Breast epithelium (tissue), 3 donors: ENCODE measurements at regions not wholly inside any gene's neighbourhood (a gene's known extent, or its start where the extent isn't known, plus 50 kb on each side); places are given as distances from the start of the nearest gene placed in this dataset.

Experiments
- POLR2A ChIP-seq: fragments of 450-650 bp; IDR thresholded peaks from one replicate; pipeline ENCODE4 v1.6.1; 2016; ENCODE audit warnings: antibody characterized with exemption, mild to moderate bottlenecking, moderate library complexity
- POLR2AphosphoS5 ChIP-seq, 3 donors: sonication (generic); formaldehyde crosslinking; IDR thresholded peaks; one replicate each; pipeline ENCODE4 v1.6.1; 2017; ENCODE audit warnings: antibody characterized with exemption in 3 of 3
- TF ChIP-seq, protein P1 (sequence below), 3 donors: fragments of 450-650 bp; IDR thresholded peaks; one replicate each; pipeline ENCODE4 v1.5.1; 2016 to 2017; ENCODE audit warnings: antibody characterized with exemption in 3 of 3, mild to moderate bottlenecking in 3 of 3, moderate library complexity in 3 of 3

GRCh38 chr18:29982218-29982617, 1060.3 kb downstream of the DSC3 start:
- TF ChIP-seq POLR2A (no peak), POLR2AphosphoS5 (IDR thresholded peaks at IDR 0.05) (no peak)
- TF ChIP-seq, protein P1, sequence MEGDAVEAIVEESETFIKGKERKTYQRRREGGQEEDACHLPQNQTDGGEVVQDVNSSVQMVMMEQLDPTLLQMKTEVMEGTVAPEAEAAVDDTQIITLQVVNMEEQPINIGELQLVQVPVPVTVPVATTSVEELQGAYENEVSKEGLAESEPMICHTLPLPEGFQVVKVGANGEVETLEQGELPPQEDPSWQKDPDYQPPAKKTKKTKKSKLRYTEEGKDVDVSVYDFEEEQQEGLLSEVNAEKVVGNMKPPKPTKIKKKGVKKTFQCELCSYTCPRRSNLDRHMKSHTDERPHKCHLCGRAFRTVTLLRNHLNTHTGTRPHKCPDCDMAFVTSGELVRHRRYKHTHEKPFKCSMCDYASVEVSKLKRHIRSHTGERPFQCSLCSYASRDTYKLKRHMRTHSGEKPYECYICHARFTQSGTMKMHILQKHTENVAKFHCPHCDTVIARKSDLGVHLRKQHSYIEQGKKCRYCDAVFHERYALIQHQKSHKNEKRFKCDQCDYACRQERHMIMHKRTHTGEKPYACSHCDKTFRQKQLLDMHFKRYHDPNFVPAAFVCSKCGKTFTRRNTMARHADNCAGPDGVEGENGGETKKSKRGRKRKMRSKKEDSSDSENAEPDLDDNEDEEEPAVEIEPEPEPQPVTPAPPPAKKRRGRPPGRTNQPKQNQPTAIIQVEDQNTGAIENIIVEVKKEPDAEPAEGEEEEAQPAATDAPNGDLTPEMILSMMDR (IDR thresholded peaks at IDR 0.05), result no peak
